ENCODE measurements at regions not wholly inside any gene's neighbourhood (a gene's known extent, or its start where the extent isn't known, plus 50 kb on each side); places are given as distances from the start of the nearest gene placed in this dataset.
"Not testable (repeated sequence)": the region's sequence is repeated elsewhere in the genome, so short reads cannot be mapped to it uniquely, and the experiment has no call there.

DNA sequence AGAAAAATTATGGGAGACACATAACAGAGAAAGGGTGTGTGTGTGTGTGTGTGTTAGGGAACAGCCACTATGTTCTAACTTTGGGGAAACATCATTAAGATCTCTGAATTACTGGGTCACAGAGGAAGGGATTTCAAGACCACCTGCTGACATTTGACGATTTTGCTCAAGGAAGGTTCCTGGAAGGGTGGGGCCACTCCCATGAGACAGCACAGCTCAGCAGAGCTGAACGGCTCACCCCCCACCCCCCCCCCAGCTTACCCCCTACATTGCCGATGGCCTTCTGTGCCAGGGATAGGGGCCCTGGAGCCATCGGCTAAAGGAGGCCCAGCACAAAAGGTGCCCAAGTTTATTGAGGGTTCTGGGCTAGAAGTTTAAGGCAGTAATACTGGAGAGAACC is 122.4 kb downstream of the NPIPB11 start:
- TF ChIP-seq, protein P1, sequence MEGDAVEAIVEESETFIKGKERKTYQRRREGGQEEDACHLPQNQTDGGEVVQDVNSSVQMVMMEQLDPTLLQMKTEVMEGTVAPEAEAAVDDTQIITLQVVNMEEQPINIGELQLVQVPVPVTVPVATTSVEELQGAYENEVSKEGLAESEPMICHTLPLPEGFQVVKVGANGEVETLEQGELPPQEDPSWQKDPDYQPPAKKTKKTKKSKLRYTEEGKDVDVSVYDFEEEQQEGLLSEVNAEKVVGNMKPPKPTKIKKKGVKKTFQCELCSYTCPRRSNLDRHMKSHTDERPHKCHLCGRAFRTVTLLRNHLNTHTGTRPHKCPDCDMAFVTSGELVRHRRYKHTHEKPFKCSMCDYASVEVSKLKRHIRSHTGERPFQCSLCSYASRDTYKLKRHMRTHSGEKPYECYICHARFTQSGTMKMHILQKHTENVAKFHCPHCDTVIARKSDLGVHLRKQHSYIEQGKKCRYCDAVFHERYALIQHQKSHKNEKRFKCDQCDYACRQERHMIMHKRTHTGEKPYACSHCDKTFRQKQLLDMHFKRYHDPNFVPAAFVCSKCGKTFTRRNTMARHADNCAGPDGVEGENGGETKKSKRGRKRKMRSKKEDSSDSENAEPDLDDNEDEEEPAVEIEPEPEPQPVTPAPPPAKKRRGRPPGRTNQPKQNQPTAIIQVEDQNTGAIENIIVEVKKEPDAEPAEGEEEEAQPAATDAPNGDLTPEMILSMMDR (IDR thresholded peaks at IDR 0.05), result not testable (repeated sequence)
- TF ChIP-seq POLR2A (IDR thresholded peaks at IDR 0.05), result not testable (repeated sequence)

Measured in thyroid gland (tissue), 4 donors.